Stomach (tissue), 8 donors: ENCODE measurements at regions not wholly inside any gene's neighbourhood (a gene's known extent, or its start where the extent isn't known, plus 50 kb on each side); places are given as distances from the start of the nearest gene placed in this dataset.

ENCODE experiments used
- DNase-seq, 2 donors: peaks; one replicate each; pipeline versions ENCODE4 v3.0.0 to v3.0.0-alpha.2; 2013 to 2019
- H3K27ac ChIP-seq, 5 donors: fragments of 200-600 bp in 4 of 5; sonication (generic) in 4 of 5; one replicate each; pipeline ENCODE4 v1.5.1; 2013 to 2019; ENCODE audit warnings: mild to moderate bottlenecking in 1 of 5, moderate library complexity in 1 of 5
- H3K27me3 ChIP-seq, 3 donors: fragments of 200-600 bp; sonication (generic); one replicate each; pipeline ENCODE4 v1.5.1; 2017 to 2019; ENCODE audit warnings: mixed run types in 1 of 3
- H3K36me3 ChIP-seq, 4 donors: fragments of 200-600 bp; sonication (generic); 1 replicate in 3 of 4; 2 replicates in 1 of 4; pipeline ENCODE4 v1.5.1; 2016 to 2019
- H3K4me1 ChIP-seq, 4 donors: fragments of 200-600 bp; sonication (generic); one replicate each; pipeline ENCODE4 v1.5.1; 2016 to 2019
- H3K4me3 ChIP-seq, 4 donors: fragments of 200-600 bp; sonication (generic) in 3 of 4; one replicate each; pipeline ENCODE4 v1.5.1; 2016 to 2019; ENCODE audit warnings: mild to moderate bottlenecking in 1 of 4
- H3K9me3 ChIP-seq, 4 donors: fragments of 200-600 bp; sonication (generic); one replicate each; pipeline ENCODE4 v1.5.1; 2016 to 2019
- EP300 ChIP-seq: sonication (generic); formaldehyde crosslinking; IDR thresholded peaks from one replicate; pipeline ENCODE4 v1.6.1; 2017; ENCODE audit warnings: antibody characterized with exemption
- POLR2A ChIP-seq, 4 donors: fragments of 450-650 bp; IDR thresholded peaks; one replicate each; pipeline ENCODE4 v1.6.1; 2016; ENCODE audit warnings: antibody characterized with exemption in 4 of 4, control low read depth in 2 of 4, mild to moderate bottlenecking in 1 of 4, moderate library complexity in 1 of 4
- POLR2AphosphoS5 ChIP-seq, 3 donors: sonication (generic); formaldehyde crosslinking; IDR thresholded peaks; one replicate each; pipeline ENCODE4 v1.6.1; 2016; ENCODE audit warnings: antibody characterized with exemption in 3 of 3
- WGBS, 5 donors: extraction: QIAGEN DNeasy Blood & Tissue Kit in 3 of 5; methylation state at CpG; one replicate each; pipeline versions ENCODE4 v1.1.5 to v1.1.7; 2013 to 2018; 5-methylcytosine and 5-hydroxymethylcytosine counted together
- intact Hi-C: fragments of 100-400 bp; cut with DNase I; formaldehyde crosslinking; loops from one replicate; pipeline ENCODE4 v1.15.1; 2023; ENCODE audit warnings: low total_unique reads
- TF ChIP-seq, protein P1 (sequence below), 7 experiments: fragments of 450-650 bp in 4 of 7; fragments of 200-600 bp in 3 of 7; sonication (generic) in 3 of 7; IDR thresholded peaks; one replicate each; pipeline ENCODE4 v1.5.1; 2016 to 2019; ENCODE audit warnings: antibody characterized with exemption in 7 of 7, control low read depth in 2 of 7, mild to moderate bottlenecking in 1 of 7
- donor health status: healthy with polysubstance abuse.
- donor health status: Bipolar disorder and iron deficiency.
- donor health status: healthy.

DNA sequence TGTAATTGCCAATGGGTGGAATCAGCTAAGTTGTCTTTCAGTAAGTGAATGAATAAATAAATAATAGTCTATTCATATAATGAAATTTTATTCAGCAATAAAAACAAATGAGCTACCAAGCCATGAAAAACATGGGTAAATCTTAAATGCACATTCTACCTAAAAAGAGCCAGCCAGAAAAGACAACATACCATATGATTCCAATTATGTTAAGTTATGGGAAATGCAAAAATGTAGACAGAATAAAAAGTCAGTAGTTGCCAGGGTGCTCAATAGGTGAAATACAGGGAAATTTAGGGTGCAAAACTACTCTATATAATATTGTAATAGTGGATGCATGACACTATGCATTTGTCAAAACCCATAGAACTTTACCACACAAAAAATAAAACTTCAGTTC is 277.2 kb upstream of the EPHA6 start:
- no peaks in the 10 kb centered on the region for H3K36me3 ChIP-seq
- H3K27me3 ChIP-seq, result no peaks in the 10 kb centered on the region
- H3K4me3 ChIP-seq, result no peak overlapping the region
- intact Hi-C loops, result no loop called here
- TF ChIP-seq POLR2A (IDR thresholded peaks at IDR 0.05) (no peak), EP300 (no peak), POLR2AphosphoS5 (IDR thresholded peaks at IDR 0.05) (no peak)
- TF ChIP-seq, protein P1, sequence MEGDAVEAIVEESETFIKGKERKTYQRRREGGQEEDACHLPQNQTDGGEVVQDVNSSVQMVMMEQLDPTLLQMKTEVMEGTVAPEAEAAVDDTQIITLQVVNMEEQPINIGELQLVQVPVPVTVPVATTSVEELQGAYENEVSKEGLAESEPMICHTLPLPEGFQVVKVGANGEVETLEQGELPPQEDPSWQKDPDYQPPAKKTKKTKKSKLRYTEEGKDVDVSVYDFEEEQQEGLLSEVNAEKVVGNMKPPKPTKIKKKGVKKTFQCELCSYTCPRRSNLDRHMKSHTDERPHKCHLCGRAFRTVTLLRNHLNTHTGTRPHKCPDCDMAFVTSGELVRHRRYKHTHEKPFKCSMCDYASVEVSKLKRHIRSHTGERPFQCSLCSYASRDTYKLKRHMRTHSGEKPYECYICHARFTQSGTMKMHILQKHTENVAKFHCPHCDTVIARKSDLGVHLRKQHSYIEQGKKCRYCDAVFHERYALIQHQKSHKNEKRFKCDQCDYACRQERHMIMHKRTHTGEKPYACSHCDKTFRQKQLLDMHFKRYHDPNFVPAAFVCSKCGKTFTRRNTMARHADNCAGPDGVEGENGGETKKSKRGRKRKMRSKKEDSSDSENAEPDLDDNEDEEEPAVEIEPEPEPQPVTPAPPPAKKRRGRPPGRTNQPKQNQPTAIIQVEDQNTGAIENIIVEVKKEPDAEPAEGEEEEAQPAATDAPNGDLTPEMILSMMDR (IDR thresholded peaks at IDR 0.05), result no peak
- no peaks in the 10 kb centered on the region for H3K4me1 ChIP-seq
- peaks cover 0 to 27% (median 0%) of the 10 kb centered on the region in 4 donors for H3K9me3 ChIP-seq
- no peak overlapping the region for H3K27ac ChIP-seq
- no peak for DNase-seq

DNA sequence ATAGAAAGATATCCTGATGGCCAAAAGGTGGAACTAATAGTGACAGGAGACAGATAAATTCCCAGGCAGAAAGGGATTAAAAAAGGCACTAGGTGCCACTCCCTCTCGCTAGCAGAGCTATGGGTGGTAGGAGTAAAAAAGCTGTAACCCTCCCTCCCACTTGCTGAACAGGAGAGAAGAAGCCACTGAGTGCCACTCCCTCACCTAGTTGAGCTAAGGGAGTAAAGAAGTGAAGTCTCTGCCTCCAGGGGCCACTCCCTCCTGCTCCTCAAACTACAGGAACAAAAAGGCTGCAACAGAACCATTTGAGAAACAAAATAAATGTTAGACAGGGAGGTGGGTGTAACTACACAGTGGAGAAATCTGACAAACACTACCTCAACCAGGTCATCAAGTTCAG is 276.2 kb upstream of the EPHA6 start:
- Histone ChIP-seq H3K4me1 (no peaks in the 10 kb centered on the region), H3K9me3 (peaks cover 0 to 25% (median 0%) of the 10 kb centered on the region in 4 donors), H3K27me3 (no peaks in the 10 kb centered on the region), H3K4me3 (no peak overlapping the region), H3K36me3 (no peaks in the 10 kb centered on the region), H3K27ac (no peak overlapping the region)
- WGBS, 5 donors, result 41 to 81% (median 59%) methylated on average over 1 of the region's 1 CpG
- DNase-seq, result no peak
- no peak for TF ChIP-seq POLR2AphosphoS5 (IDR thresholded peaks at IDR 0.05)
- TF ChIP-seq, protein P1 (IDR thresholded peaks at IDR 0.05), result no peak
- no peak for TF ChIP-seq EP300
- TF ChIP-seq POLR2A (IDR thresholded peaks at IDR 0.05), result no peak
- intact Hi-C loops, result no loop called here

DNA sequence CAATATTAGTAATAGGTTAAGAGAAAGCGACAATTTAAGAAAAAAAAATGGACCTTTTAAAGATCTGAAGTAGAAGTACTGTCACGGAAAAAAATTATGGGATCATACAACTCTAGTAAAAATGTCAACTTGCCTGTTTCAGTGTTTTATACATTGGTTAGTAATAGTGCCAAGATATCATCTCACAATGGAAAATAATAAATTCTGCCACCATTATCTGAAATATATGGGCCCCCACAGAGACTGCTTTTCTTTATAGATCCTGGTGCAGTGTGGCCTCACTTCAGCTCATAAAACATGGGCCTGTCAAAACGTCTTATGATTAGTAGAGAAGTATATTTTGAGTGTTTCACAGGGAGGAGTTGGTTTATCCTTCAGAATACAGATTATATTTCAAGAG is 266.3 kb upstream of the EPHA6 start:
- Histone ChIP-seq H3K27ac (no peak overlapping the region), H3K27me3 (no peaks in the 10 kb centered on the region), H3K9me3 (peaks cover 3 to 31% (median 13%) of the 10 kb centered on the region in 4 donors), H3K36me3 (no peaks in the 10 kb centered on the region), H3K4me3 (no peak overlapping the region), H3K4me1 (no peaks in the 10 kb centered on the region)
- intact Hi-C loops, result no loop called here
- WGBS, 5 donors, result 57 to 64% (median 61%) methylated on average over 3 of the region's 3 CpGs
- DNase-seq, result no peak
- TF ChIP-seq POLR2AphosphoS5 (IDR thresholded peaks at IDR 0.05) (no peak), EP300 (no peak), POLR2A (IDR thresholded peaks at IDR 0.05) (no peak)
- TF ChIP-seq, protein P1 (IDR thresholded peaks at IDR 0.05), result no peak

DNA sequence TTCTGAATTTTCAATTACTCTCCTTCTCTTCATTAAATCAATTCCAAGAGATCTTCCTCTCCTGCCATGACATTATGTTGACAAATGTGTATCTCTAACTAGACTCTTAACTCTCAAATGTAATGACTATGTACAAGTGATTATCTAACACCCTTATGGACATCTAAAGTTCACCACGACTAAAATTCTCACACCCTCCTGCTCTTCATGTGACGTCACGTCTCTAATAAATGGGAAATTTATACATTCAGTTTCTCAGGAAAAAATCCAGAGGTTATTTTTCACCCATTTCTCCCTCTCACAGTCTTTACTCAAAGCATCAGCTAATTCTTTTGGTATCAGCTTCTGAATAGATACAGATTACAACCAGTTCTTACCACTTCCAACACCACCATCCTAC is 237.5 kb upstream of the EPHA6 start:
- intact Hi-C loops, result no loop called here
- no peak overlapping the region for H3K4me3 ChIP-seq
- H3K27ac ChIP-seq, result no peak overlapping the region
- H3K9me3 ChIP-seq, result peaks cover 9 to 42% (median 32%) of the 10 kb centered on the region in 4 donors
- no peaks in the 10 kb centered on the region for H3K27me3 ChIP-seq
- 81 to 92% (median 85%) methylated on average over 3 of the region's 3 CpGs for WGBS, 5 donors
- DNase-seq, result no peak
- TF ChIP-seq, protein P1 (IDR thresholded peaks at IDR 0.05), result no peak
- TF ChIP-seq EP300 (no peak), POLR2A (IDR thresholded peaks at IDR 0.05) (no peak), POLR2AphosphoS5 (IDR thresholded peaks at IDR 0.05) (no peak)
- H3K36me3 ChIP-seq, result no peaks in the 10 kb centered on the region
- no peaks in the 10 kb centered on the region for H3K4me1 ChIP-seq
